ENCODE measurements at regions not wholly inside any gene's neighbourhood (a gene's known extent, or its start where the extent isn't known, plus 50 kb on each side); places are given as distances from the start of the nearest gene placed in this dataset.

GRCh38 chr1:47645151-47645550 lies 207.3 kb downstream of the FOXD2 start:
- CTCF ChIA-PET, result interaction anchor here (0.7 to 1.1 kb wide), 2 partner anchors 12 to 220 kb away, joined by 3 read pairs; no protein-coding TSS in a partner anchor
- no peak for DNase-seq (ENCODE audit: extremely low spot score)
- POLR2A ChIA-PET, result interaction anchor here (0.9 kb wide), 1 partner anchor 64 kb away, joined by 3 read pairs; no protein-coding TSS in a partner anchor
- no peak for TF ChIP-seq FOXM1 (IDR thresholded peaks at IDR 0.05; ENCODE audit: borderline replicate concordance)

- ChIA-PET CTCF (no interaction called here), POLR2A (no interaction called here)
- TF ChIP-seq NFRKB (IDR thresholded peaks at IDR 0.05) (no peak), SP1 (IDR thresholded peaks at IDR 0.05) (no peak), ELF4 (IDR thresholded peaks at IDR 0.05) (no peak), LEF1 (IDR thresholded peaks at IDR 0.05; ENCODE audit: borderline replicate concordance) (no peak), CTBP1 (IDR thresholded peaks at IDR 0.05; ENCODE audit: borderline replicate concordance) (no peak), FOXM1 (IDR thresholded peaks at IDR 0.05; ENCODE audit: borderline replicate concordance) (no peak), L3MBTL2 (conservative IDR thresholded peaks at IDR 0.05) (no peak), FOXK2 (IDR thresholded peaks at IDR 0.05) (no peak), BHLHE40 (IDR thresholded peaks at IDR 0.05; ENCODE audit: borderline replicate concordance) (no peak), ZNF384 (IDR thresholded peaks at IDR 0.05) (no peak), ARNT (IDR thresholded peaks at IDR 0.05) (no peak), SUZ12 (IDR thresholded peaks at IDR 0.05) (no peak), HDGF (IDR thresholded peaks at IDR 0.05; ENCODE audit: borderline replicate concordance) (no peak), TARDBP (IDR thresholded peaks at IDR 0.05) (no peak), PKNOX1 (IDR thresholded peaks at IDR 0.05) (no peak), FOXA1 (IDR thresholded peaks at IDR 0.05) (no peak)
- DNase-seq (ENCODE audit: extremely low spot score), result no peak
Observed at GRCh38 chr1:47646676-47647075, 208.8 kb downstream of the FOXD2 start.

DNA sequence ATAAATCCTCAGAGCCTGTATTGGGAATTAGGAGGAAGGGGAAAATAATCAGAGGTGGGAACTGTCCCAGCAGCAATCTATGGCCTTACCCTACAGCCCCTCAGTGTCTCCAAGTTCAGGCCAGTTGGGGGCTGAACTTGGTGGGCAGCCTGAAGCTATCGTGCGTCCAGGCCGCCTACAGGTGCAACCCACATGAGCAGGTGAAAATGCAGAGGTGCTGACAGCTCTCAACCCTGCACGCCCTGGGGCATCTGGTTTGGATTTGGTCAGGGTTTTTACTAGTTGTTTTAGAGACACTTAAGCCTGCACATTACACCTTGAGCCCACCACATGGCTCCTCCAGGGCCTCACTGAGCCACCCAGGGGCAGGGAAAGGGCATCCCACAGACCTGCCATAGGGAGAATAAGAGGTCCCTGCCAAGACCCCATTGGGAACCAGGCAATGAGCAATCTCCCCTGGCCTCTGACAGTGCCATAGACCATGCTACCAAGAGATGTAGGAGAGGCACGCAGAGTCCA lies 209.5 kb downstream of the FOXD2 start:
- ChIA-PET POLR2A (no interaction called here), CTCF (no interaction called here)
- DNase-seq (ENCODE audit: extremely low spot score), result no peak

DNA sequence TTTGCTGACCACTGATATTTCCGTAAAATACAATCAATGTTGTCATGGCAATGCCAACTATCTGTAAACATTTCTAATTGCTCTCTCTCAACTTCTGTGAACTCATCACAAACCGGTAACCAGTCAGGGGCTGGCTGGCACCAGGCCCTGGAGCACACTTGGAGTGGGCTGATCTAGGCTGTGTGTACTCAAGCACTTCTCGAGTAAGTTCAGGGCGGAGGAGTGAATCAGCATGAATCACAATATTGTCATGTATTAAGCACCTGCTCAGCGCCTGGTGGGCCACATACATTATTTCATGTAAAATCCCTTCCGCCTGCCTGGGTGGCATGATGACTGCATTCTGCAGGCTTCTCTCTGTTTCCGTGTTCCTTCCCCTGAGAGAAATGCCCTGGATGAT lies 212.4 kb downstream of the FOXD2 start:
- CTCF ChIA-PET, result no interaction called here
- no peak for DNase-seq (ENCODE audit: extremely low spot score)
- POLR2A ChIA-PET, result interaction anchor here (0.5 kb wide), 1 partner anchor 13 kb away, joined by 3 read pairs; no protein-coding TSS in a partner anchor
- TF ChIP-seq TARDBP (IDR thresholded peaks at IDR 0.05), result no peak
- TF ChIP-seq FOXM1 (IDR thresholded peaks at IDR 0.05; ENCODE audit: borderline replicate concordance), result no peak
- no peak for TF ChIP-seq HDGF (IDR thresholded peaks at IDR 0.05; ENCODE audit: borderline replicate concordance)
- no peak for TF ChIP-seq FOXK2 (IDR thresholded peaks at IDR 0.05)
- TF ChIP-seq ELF4 (IDR thresholded peaks at IDR 0.05), result no peak
- no peak for TF ChIP-seq PKNOX1 (IDR thresholded peaks at IDR 0.05)
- TF ChIP-seq SUZ12 (IDR thresholded peaks at IDR 0.05), result no peak

More for the DNA sequence above, 209.5 kb downstream of the FOXD2 start:
- no peak for TF ChIP-seq SP1 (IDR thresholded peaks at IDR 0.05)
- TF ChIP-seq PKNOX1 (IDR thresholded peaks at IDR 0.05), result no peak
- no peak for TF ChIP-seq SUZ12 (IDR thresholded peaks at IDR 0.05)
- TF ChIP-seq ZNF384 (IDR thresholded peaks at IDR 0.05), result no peak
- TF ChIP-seq L3MBTL2 (conservative IDR thresholded peaks at IDR 0.05), result no peak
- no peak for TF ChIP-seq CTBP1 (IDR thresholded peaks at IDR 0.05; ENCODE audit: borderline replicate concordance)
- no peak for TF ChIP-seq HDGF (IDR thresholded peaks at IDR 0.05; ENCODE audit: borderline replicate concordance)
- no peak for TF ChIP-seq ELF4 (IDR thresholded peaks at IDR 0.05)

- DNase-seq (ENCODE audit: extremely low spot score), result no peak
- CTCF ChIA-PET, result no interaction called here
- TF ChIP-seq ELF4 (IDR thresholded peaks at IDR 0.05) (no peak), SUZ12 (IDR thresholded peaks at IDR 0.05) (no peak), BHLHE40 (IDR thresholded peaks at IDR 0.05; ENCODE audit: borderline replicate concordance) (no peak), LEF1 (IDR thresholded peaks at IDR 0.05; ENCODE audit: borderline replicate concordance) (no peak), SP1 (IDR thresholded peaks at IDR 0.05) (no peak), FOXK2 (IDR thresholded peaks at IDR 0.05) (no peak), FOXA1 (IDR thresholded peaks at IDR 0.05) (no peak), PKNOX1 (IDR thresholded peaks at IDR 0.05) (no peak), CTBP1 (IDR thresholded peaks at IDR 0.05; ENCODE audit: borderline replicate concordance) (no peak), ZNF384 (IDR thresholded peaks at IDR 0.05) (no peak), ARNT (IDR thresholded peaks at IDR 0.05) (no peak), FOXM1 (IDR thresholded peaks at IDR 0.05; ENCODE audit: borderline replicate concordance) (no peak), L3MBTL2 (conservative IDR thresholded peaks at IDR 0.05) (no peak)
- POLR2A ChIA-PET, result interaction anchor here (0.5 kb wide), 1 partner anchor 13 kb away, joined by 3 read pairs; no protein-coding TSS in a partner anchor
Observed at GRCh38 chr1:47650611-47651010, 212.8 kb downstream of the FOXD2 start.

All from HEK293T (cell line).